ENCODE measurements at regions not wholly inside any gene's neighbourhood (a gene's known extent, or its start where the extent isn't known, plus 50 kb on each side); places are given as distances from the start of the nearest gene placed in this dataset.

DNA sequence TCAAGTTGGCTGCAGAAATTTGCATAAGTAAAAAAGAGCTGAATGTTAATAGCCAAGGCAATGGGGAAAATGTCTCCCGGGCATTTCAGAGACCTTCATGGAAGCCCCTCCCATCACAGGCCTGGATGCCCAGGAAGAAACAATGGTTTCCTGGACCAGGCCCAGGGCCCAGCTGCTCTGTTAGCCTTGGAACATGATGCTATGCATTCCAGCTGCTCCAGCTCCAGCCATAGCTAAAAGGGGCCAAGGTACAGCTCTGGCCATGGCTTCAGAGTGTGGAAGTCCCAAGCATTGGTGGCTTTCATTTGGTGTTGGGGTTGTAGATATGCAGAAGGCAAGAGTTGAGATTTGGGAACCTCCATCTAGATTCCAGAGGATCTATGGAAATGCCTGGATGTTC, 508.3 kb downstream of the SPRY1 start:
- no peak for TF ChIP-seq ZFX (IDR thresholded peaks at IDR 0.05; ENCODE audit: borderline replicate concordance)
- TF ChIP-seq, protein P1, sequence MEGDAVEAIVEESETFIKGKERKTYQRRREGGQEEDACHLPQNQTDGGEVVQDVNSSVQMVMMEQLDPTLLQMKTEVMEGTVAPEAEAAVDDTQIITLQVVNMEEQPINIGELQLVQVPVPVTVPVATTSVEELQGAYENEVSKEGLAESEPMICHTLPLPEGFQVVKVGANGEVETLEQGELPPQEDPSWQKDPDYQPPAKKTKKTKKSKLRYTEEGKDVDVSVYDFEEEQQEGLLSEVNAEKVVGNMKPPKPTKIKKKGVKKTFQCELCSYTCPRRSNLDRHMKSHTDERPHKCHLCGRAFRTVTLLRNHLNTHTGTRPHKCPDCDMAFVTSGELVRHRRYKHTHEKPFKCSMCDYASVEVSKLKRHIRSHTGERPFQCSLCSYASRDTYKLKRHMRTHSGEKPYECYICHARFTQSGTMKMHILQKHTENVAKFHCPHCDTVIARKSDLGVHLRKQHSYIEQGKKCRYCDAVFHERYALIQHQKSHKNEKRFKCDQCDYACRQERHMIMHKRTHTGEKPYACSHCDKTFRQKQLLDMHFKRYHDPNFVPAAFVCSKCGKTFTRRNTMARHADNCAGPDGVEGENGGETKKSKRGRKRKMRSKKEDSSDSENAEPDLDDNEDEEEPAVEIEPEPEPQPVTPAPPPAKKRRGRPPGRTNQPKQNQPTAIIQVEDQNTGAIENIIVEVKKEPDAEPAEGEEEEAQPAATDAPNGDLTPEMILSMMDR (IDR thresholded peaks at IDR 0.05) = no peak

GRCh38 chr4:123913598-123913997, 517.0 kb downstream of the SPRY1 start:
- TF ChIP-seq, protein P1 (IDR thresholded peaks at IDR 0.05) = no peak
- TF ChIP-seq ZFX (IDR thresholded peaks at IDR 0.05; ENCODE audit: borderline replicate concordance) = no peak

More for the DNA sequence above, 508.3 kb downstream of the SPRY1 start:
- H3K27ac ChIP-seq = no peak overlapping the region

DNA sequence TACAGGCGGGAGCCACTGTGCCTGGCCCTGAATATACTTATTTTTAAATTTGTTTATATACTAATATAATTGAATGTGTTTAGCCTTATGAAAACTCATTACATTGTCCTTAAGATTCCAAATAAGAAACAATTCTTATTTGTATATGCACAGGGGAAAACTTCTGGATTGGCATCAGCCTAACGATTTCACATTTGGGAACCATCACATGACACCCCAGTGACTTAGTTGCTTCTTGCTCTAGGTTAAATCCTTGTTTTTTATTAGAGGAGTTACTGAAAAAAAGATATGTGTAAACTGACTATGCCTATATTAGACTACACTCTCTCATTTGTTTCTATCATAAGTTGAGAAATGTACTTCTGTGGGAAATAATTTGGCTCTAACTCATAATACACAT, 520.2 kb downstream of the SPRY1 start:
- no peak overlapping the region for H3K27ac ChIP-seq
- no peak for TF ChIP-seq ZFX (IDR thresholded peaks at IDR 0.05; ENCODE audit: borderline replicate concordance)
- TF ChIP-seq, protein P1 (IDR thresholded peaks at IDR 0.05) = no peak

More at GRCh38 chr4:123913598-123913997, 517.0 kb downstream of the SPRY1 start:
- no peak overlapping the region for H3K27ac ChIP-seq

DNA sequence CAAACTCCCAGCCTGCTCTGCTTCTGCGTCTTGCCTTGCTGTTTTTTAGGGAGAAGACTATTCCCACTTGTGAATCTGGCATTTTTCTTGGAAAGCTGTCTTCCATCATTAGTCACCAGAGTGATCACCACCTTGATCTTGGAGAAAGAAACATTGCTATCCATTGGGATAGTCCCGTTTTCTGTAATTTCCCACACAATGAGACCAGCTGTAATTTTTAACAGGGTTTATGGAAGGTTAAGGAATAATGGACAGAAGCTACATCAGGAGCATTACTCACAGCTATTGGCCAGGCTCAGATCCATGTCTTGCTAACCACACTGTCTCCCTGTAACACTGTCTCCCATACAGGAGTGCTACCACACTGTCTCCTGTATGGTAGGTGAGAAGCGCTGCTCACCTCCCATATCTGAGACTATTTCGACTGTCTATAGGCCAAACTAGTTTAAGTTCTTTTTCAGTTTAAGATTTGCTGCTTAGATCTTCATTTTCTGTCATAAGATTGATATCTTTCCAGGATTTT, 523.0 kb downstream of the SPRY1 start:
- H3K27ac ChIP-seq = no peak overlapping the region
- no peak for TF ChIP-seq ZFX (IDR thresholded peaks at IDR 0.05; ENCODE audit: borderline replicate concordance)
- TF ChIP-seq, protein P1 (IDR thresholded peaks at IDR 0.05) = no peak

DNA sequence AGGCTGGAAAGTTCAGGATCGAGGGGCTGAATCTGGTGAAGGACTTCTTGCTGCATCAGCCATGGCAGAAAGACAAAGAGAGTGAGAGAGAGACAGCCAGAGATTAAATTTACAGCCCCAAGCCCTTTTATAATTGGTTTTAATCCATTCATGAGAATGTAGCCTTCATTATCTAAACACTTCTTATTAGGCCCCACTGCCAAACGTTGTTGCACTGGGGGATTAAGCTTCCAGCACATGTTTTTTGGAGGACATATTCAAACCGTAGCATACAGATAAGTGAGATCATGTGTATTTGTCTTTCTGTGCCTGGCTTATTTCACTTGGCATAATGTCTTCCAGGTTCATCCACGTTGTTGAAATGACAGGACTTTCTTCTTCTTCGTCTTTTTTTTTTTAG, 524.7 kb downstream of the SPRY1 start:
- TF ChIP-seq ZFX (IDR thresholded peaks at IDR 0.05; ENCODE audit: borderline replicate concordance) = no peak
- TF ChIP-seq, protein P1 (IDR thresholded peaks at IDR 0.05) = no peak
- no peak overlapping the region for H3K27ac ChIP-seq

DNA sequence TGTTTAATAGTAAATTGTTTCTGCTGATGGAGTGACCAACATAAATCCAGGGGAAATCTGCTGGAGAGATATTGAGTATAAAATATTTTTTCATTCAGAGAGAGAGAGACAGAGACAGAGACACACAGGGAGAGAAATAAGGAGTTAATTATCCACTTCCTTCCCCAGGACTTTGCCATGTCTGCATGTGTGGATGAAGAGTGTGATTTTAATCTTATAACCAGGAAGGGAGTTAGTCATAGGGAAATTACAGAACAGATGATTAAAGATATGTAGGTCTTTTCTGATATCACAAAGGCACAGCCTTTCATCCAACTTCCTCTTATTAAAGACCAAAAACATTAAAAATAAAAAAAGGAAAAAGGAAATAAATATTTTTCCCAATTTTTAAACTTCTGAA, 526.3 kb downstream of the SPRY1 start:
- no peak overlapping the region for H3K27ac ChIP-seq
- TF ChIP-seq, protein P1 (IDR thresholded peaks at IDR 0.05) = no peak
- TF ChIP-seq ZFX (IDR thresholded peaks at IDR 0.05; ENCODE audit: borderline replicate concordance) = no peak

DNA sequence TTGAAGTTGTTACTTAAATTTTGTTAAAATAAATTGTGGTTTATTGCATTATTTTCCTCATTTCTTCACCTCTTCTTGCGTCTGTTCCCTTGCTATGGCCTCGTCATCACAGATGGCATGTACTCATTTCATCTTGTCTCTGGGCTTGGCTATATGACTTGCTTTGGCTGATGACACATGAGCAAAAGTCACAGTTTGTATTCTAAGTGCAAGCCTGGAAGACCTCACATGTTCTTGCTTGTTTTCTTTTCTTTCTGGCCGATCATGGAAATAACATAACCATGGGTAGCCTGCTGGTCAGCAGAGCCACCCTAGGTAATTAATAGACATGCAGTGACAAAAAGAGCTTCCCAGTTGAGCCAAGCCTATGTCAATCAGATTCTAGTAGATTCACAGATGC, 527.9 kb downstream of the SPRY1 start:
- no peak overlapping the region for H3K27ac ChIP-seq
- TF ChIP-seq, protein P1 (IDR thresholded peaks at IDR 0.05) = no peak
- no peak for TF ChIP-seq ZFX (IDR thresholded peaks at IDR 0.05; ENCODE audit: borderline replicate concordance)

Measured in 22Rv1 (cell line).